Parathyroid adenoma (tissue), 2 donors: ENCODE measurements at regions not wholly inside any gene's neighbourhood (a gene's known extent, or its start where the extent isn't known, plus 50 kb on each side); places are given as distances from the start of the nearest gene placed in this dataset.

Source experiments
- H2AFZ ChIP-seq: fragments of 300-600 bp; sonication (generic); one replicate; pipeline ENCODE4 v1.7.0; 2017; ENCODE audit warnings: antibody characterized with exemption, mild to moderate bottlenecking
- H3K27ac ChIP-seq: fragments of 300-600 bp; sonication (generic); one replicate; pipeline ENCODE4 v1.7.0; 2017
- H3K27me3 ChIP-seq: fragments of 300-600 bp; sonication (generic); one replicate; pipeline ENCODE4 v1.7.0; 2017; ENCODE audit warnings: low read length; ENCODE audit not compliant: control insufficient read depth, insufficient read depth
- H3K36me3 ChIP-seq: fragments of 300-600 bp; sonication (generic); one replicate; pipeline ENCODE4 v1.7.0; 2017; ENCODE audit warnings: low read length; ENCODE audit not compliant: control insufficient read depth, insufficient read depth
- H3K4me1 ChIP-seq: fragments of 300-600 bp; sonication (generic); one replicate; pipeline ENCODE4 v1.7.0; 2017; ENCODE audit warnings: control low read depth
- H3K4me2 ChIP-seq: fragments of 300-600 bp; sonication (generic); one replicate; pipeline ENCODE4 v1.7.0; 2017; ENCODE audit warnings: low read length
- H3K4me3 ChIP-seq: fragments of 300-600 bp; sonication (generic); one replicate; pipeline ENCODE4 v1.7.0; 2017; ENCODE audit warnings: low read depth, low read length
- H3K79me2 ChIP-seq: fragments of 300-600 bp; sonication (generic); one replicate; pipeline ENCODE4 v1.7.0; 2017; ENCODE audit warnings: control low read depth
- H3K9ac ChIP-seq: fragments of 300-600 bp; sonication (generic); one replicate; pipeline ENCODE4 v1.7.0; 2017; ENCODE audit warnings: mild to moderate bottlenecking
- H3K9me3 ChIP-seq: fragments of 300-600 bp; sonication (generic); one replicate; pipeline ENCODE4 v1.7.0; 2017; ENCODE audit warnings: low read length; ENCODE audit not compliant: control insufficient read depth
- CTCF ChIP-seq: fragments of 300-600 bp; sonication (generic); IDR thresholded peaks from one replicate; pipeline ENCODE4 v1.7.0; 2017; ENCODE audit warnings: antibody characterized with exemption, mild to moderate bottlenecking
- donor health status: primary hyperparathyroidism.

GRCh38 chr13:105598529-105598928 lies 936.9 kb downstream of the EFNB2 start:
- TF ChIP-seq CTCF, result no peak
- Histone ChIP-seq H3K9ac (no peak overlapping the region), H3K27me3 (no peaks in the 10 kb centered on the region), H2AFZ (no peak overlapping the region), H3K4me3 (no peak overlapping the region), H3K27ac (no peak overlapping the region), H3K4me1 (no peaks in the 10 kb centered on the region), H3K79me2 (no peaks in the 10 kb centered on the region), H3K36me3 (no peaks in the 10 kb centered on the region), H3K4me2 (no peak overlapping the region), H3K9me3 (no peaks in the 10 kb centered on the region)

GRCh38 chr13:105597573-105597972 lies 937.9 kb downstream of the EFNB2 start:
- no peak overlapping the region for H3K4me2 ChIP-seq
- no peaks in the 10 kb centered on the region for H3K4me1 ChIP-seq
- no peak for TF ChIP-seq CTCF
- no peak overlapping the region for H3K4me3 ChIP-seq
- no peaks in the 10 kb centered on the region for H3K36me3 ChIP-seq
- no peaks in the 10 kb centered on the region for H3K9me3 ChIP-seq
- no peak overlapping the region for H3K9ac ChIP-seq
- no peaks in the 10 kb centered on the region for H3K79me2 ChIP-seq
- no peaks in the 10 kb centered on the region for H3K27me3 ChIP-seq
- no peak overlapping the region for H3K27ac ChIP-seq
- H2AFZ ChIP-seq, result no peak overlapping the region

- Histone ChIP-seq H3K9ac (no peak overlapping the region), H3K27ac (no peak overlapping the region), H3K27me3 (no peaks in the 10 kb centered on the region), H3K79me2 (no peaks in the 10 kb centered on the region), H3K4me1 (no peaks in the 10 kb centered on the region), H3K36me3 (no peaks in the 10 kb centered on the region), H3K4me2 (no peak overlapping the region), H3K9me3 (no peaks in the 10 kb centered on the region), H3K4me3 (no peak overlapping the region), H2AFZ (no peak overlapping the region)
- TF ChIP-seq CTCF, result no peak
These were observed 940.0 kb downstream of the EFNB2 start for GRCh38 chr13:105595471-105595870.

- H3K36me3 ChIP-seq, result no peaks in the 10 kb centered on the region
- H3K9me3 ChIP-seq, result no peaks in the 10 kb centered on the region
- H3K4me3 ChIP-seq, result no peak overlapping the region
- H3K79me2 ChIP-seq, result no peaks in the 10 kb centered on the region
- H3K9ac ChIP-seq, result no peak overlapping the region
- H3K27ac ChIP-seq, result no peak overlapping the region
- TF ChIP-seq CTCF, result no peak
- no peaks in the 10 kb centered on the region for H3K27me3 ChIP-seq
- no peak overlapping the region for H2AFZ ChIP-seq
- no peaks in the 10 kb centered on the region for H3K4me1 ChIP-seq
- H3K4me2 ChIP-seq, result no peak overlapping the region
These were observed 944.2 kb downstream of the EFNB2 start for GRCh38 chr13:105591277-105591676.

- Histone ChIP-seq H2AFZ (no peak overlapping the region), H3K27me3 (no peaks in the 10 kb centered on the region), H3K4me2 (no peak overlapping the region), H3K36me3 (no peaks in the 10 kb centered on the region), H3K9me3 (no peaks in the 10 kb centered on the region), H3K27ac (no peak overlapping the region), H3K9ac (no peak overlapping the region), H3K4me1 (no peaks in the 10 kb centered on the region), H3K79me2 (no peaks in the 10 kb centered on the region), H3K4me3 (no peak overlapping the region)
- no peak for TF ChIP-seq CTCF
These were observed 947.7 kb downstream of the EFNB2 start for GRCh38 chr13:105587786-105588185.
